GM19351 (cell line): ENCODE measurements at regions not wholly inside any gene's neighbourhood (a gene's known extent, or its start where the extent isn't known, plus 50 kb on each side); places are given as distances from the start of the nearest gene placed in this dataset.

Experiments used
- ATAC-seq: cut with Tn5 transposase; IDR thresholded peaks from one replicate; pipeline ENCODE4 v1.9.1; 2021; ENCODE audit warnings: mild to moderate bottlenecking, moderate library complexity; ENCODE audit not compliant: unreplicated experiment

DNA sequence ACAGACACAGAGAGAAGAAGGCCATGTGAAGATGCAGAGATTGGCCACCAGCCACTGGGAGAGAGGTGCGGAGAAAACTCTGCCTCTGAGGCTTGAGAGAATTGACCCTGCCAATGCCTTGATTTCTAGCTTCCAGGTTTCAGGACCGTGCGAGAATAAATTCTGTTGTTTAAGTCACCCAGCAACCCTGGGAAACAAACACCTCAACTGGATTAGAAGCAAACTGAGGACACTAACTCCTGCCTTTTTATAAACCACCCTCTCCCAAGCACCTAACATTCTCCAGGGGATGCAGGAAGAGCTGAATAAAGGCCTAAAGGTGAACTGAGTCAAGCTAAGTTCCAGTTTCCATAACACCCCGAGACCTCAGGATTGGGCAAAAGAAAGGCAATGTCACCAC, 136.1 kb downstream of the ANKRD60 start:
- no peak for ATAC-seq

DNA sequence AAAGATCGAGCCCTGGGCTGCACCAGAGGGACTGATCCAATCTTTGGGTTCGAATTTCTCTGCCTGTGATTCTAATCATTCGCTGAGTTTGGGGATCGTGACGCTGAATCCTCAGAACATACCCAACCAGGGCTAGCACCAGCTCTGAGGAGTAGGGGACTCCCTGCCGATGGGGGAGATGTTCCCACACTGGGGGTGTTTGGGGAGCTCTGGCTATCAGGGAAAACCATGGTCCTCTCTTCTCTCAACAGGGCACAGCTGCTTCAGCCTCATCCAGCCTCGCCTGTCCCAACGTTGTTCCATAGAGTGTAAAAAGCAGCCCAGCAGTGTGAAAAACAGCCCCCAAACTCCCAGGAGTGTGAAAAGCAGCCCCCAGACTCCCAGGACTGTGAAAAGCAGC, 136.6 kb downstream of the ANKRD60 start:
- ATAC-seq, result no peak

DNA sequence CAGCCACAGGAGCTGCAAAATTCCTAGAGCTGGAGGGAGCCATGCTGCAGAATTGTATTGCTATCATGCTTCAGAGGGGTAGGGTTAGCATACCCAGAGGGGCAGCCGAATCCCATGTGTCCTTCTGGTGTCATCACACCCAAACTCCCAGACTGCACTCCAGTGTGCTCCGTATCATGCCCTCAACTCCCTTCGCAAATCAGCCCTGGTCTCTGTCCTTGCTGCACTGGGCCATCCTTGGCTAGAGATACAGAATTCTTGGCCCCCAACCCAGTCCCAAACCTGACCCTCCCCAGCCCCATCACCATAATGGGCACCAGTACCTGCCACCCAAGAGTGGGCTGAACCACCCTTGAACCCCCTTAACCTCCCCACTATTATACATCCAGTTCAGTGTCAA, 138.3 kb downstream of the ANKRD60 start:
- no peak for ATAC-seq

DNA sequence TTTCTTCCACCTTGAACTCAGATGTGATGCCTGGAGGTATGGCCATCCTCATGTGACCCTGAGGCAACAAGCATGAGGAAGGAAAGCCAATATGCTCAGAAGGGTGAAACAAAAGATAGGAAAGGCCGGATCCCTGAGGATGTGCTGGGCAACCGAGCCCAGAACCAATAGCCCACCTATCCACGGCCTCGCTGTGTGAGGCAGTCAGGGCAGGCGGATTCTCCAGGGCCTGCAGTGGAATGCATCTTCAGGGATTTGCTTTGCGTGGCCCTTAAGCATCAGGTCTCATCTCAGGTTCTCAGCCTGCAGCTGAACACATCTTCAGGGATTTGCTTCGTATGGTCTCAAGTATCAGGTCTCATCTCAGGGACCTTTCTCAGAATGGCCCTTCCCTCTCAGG, 139.8 kb downstream of the ANKRD60 start:
- ATAC-seq, result no peak

DNA sequence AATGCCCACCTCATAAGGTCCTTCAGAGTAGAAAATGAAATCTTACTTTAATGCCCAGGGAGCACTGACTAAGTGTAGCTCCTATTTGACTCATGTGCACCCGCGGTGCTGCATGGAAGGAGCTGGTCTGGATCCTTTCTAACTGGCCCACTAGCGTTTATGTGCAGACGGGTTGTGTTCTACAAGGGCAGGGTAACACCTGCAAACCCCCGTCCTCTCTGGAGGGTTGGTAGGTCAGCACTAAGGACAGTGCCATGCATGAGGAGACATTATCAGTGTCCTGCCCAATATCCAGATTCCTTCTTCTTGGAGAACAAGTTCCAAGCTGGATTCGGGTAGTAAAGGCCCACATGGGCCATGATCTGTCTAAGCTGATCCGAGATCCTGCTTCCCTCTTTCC, 140.3 kb downstream of the ANKRD60 start:
- no peak for ATAC-seq

DNA sequence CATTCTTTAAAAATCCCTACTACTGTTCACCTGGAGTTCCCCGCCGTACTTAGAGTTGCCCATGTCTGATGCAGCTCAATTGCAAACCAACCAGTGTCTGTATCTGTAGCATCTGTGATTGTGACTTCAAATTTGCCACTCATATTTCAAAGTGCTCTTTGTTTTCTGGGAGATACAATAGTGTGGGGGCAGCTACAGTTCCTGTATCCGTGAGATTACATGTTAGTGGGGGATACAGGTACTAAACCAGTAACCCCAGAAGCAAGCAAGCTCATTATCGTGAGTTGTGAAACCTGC, 140.9 kb downstream of the ANKRD60 start:
- no peak for ATAC-seq

DNA sequence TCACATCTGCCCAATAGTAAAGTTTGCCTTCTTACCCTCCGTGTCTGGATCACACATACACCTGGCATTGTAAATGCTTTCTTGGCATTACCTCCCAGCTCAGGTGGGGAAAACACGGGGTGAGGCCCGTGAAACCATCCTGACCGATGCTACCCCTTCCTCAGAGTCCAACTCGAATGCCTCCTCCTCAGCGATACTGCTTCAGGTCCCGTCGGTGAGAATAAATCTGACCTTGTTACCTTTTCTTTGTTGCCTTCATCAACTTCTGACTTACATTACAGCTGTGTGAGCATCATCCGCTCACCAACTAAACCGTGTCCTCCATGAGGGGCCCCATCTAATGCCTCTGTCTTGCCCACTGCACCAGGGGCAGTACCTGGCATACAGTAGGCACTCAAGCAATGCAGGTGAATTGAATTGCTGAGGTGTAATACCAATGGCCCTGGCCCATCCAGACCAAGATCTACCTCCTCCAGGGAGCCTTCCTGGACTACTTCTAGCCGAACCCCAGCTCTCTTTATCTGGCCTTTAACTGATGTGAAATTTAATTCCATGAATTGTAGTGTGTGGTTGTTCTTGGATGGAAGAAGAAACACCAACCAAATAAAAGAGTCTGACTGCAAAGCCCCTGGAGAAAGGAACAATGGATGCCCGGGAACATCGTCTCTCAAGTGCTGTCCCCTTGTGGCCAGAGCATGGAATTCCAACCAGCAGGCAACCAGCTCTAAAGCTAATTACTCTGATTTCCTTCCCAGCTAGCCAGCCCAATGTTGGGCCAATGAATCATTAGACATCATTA, 141.5 kb downstream of the ANKRD60 start:
- ATAC-seq, result no peak

DNA sequence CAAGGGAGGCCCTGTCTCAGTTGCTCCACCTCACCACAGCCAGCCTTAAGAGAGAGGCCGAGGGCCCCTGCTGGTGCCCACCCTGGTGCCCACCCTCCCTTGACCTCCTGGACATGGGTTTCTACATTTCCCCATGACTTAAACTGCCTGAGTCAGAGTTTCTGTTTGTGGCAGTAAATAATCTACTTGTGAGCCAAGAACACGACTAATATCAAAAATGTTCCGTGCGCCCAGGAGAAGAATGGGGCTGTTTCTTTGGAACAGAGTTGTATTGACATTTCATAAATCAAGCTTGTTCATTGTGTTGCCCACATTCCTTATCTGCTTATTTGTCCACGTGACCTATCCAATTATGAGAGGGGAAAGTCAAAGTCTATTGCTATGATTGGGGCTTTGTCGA, 143.5 kb downstream of the ANKRD60 start:
- ATAC-seq, result no peak

DNA sequence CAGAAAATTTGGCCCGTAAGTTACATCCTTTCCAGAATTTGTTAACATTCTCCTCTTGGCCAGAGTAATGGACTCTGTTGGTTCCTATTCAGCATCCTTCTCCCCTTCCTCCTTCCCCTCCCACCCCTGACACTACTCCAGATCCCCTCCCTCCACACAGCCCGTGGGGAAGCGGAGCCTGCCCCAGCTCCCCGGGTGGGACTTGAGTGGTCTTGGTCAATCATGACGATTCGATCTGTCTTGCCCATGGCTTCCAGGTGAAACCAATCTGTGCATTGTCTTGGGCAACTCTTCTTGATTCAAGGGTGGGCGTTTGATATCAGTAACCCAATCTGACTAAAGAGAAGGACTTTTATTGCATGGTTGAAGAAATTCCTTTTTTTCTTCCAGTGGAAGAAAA, 143.9 kb downstream of the ANKRD60 start:
- no peak for ATAC-seq

DNA sequence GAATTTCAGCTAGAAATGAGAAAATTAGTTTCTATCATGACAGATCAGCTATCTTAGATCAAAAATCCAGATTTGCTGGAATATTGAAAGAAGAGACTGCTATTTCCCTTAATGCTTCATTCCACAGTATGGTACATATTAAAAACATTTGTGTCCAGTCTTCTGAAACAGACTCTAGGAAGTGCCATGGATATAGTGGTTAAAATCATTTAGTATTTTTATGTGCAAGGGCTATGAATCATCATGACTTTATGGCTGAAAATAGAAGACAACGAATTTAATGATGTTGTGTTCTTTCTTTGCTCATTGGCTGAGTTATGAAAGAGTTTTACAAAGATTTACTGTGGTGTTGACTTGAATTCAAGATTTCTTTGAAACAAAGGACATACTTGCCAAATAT, 146.6 kb downstream of the ANKRD60 start:
- ATAC-seq, result no peak

DNA sequence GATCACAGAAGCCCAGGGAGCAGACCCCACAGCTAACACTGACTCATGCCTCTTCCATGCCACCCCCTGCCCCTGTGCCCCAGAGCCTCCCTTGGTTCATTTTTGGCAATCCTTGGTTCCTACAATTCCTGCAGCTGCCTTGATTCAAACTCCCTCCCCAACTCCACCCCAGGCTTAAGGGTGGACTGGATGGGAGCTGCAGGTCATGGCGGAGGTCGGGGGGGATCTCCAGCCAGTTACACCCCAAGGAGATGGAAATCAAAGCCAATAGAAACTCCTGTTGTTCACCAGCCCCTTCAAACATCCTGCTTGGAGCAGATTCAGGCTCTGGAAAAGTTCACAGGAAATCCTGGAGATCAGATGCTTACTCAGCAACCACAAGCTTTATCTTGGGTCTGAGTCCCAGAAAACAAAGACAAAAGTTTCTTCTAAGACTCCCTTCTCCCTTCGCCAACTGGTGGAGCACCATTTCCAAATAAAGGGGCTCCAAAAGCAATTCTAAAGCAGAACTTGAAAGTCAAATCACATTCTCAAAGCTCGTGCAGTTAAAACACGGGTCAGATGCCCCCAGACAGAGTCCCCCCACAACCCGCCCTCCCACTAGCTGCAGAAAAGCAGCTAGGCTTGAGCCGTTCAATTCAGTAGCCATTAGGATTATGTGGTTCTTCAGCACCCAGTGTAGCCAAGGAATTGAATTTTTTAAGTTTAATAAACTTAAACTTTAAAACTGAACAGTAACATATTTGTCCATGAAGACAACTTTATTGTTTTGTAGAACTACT, 149.5 kb downstream of the ANKRD60 start:
- ATAC-seq, result no peak

DNA sequence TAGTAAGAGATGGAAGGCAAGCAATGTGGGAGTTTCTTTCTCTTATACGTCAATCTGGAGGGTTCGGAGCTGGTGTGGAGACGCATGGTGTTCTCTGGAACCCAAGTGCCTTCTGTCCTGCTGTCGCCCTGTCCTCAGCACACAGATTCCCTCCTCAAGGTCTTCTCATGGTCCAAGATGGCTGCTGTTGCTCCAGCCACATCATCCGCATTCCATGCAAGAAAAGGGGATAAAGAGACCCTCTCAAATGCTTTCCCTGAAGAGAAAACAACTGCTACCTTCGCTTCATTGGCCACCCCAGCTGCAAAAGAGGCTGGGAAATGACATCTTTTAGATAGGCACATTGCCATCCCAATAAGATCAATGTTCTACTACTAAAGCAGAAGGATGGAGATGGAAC, 151.2 kb downstream of the ANKRD60 start:
- ATAC-seq, result no peak

DNA sequence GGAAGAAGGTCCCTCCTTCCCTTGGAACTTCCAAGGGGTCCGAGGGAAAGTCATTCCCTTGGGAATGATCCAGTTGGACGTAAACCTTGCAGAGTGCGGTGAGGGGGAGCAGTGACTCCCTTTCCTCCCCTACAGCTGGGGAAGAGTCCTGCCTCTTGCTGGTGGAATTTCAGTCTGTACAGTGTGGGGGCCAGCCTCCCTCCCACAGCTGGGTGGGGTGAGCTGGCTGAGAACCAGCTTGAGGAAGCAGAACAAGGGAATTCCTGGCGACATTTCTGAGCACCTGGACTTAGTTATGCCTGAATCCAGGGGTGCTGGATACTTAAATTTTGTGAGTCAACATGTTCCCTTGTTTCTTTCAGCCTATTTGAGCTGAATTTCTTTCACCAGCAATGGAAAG, 152.0 kb downstream of the ANKRD60 start:
- ATAC-seq, result no peak

DNA sequence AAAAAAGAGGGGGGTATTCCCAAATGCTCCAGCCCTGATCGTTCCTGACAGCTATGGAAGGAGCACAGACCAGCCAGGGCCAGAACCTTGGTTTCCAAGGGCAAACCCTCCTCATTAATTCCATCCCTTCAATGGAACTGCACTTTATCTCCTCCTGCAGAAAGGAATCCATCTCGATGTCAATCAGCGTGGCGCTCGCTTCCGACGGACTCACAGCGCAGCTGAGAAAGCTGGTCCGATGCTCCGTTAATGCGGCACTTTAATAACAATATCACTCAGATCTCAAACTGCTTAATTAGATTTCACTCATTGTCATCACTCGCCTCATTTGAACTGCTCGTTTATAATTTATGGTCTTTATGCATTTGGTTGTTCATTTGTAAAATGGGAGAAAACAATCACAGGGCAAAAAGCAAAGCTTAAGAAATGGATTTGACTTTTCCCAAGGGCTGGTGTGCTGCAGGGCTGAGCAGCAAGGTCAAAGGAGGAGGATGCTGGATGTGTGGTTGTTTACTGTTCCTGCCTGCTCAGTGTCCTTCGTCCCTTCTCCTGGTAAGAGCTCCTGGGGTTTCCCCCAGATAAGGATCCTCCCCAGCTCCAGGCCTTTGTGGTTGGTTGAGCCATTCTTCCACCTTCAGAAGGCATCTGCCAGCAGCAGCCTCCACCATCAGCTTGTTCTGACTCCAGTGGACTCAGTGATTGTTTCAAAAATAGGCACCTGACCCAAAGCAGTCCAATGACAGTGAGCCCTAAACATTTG, 152.7 kb downstream of the ANKRD60 start:
- ATAC-seq, result no peak

DNA sequence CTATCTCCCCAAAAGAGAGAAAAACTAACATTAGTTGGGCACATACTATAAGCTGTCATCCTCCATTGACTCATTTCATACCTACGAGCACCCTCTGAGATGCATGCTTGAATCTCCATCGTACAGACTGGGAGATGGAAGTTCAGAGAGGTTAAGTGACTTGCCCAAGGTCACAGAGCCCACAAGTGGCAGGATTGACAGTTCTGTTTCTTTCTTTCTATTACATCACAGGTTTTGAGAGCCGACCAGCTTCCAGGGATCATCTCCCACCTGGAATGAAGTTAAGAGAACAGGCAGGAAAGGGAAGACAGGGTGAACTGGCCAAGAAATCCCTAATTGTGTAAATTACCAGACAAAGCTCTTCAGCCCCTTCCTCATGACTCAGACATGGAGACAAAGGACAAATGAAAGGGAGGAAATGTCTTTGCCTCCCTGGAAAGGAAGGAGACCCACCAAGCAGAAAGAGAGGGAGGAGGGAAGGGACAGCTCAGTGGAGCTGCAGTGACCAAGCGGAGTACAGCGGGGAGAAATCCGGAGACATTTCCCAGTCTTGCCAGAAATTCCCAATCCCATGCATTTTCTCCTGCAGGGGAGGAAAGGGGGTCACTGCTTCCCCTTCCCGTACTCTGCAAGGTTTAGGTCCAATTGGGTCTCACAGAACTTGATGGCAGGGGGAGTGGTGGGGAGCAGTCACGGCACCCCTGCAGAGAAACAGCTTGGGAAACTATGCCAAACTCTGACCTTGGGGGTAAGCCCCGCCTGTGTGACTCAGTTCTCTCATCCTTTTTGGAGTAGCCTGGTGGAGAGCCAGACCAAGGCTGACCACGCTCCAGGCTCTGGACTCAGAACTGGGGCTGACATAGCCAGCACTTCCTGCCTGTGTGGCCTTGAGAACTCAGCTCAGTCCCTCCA, 154.3 kb downstream of the ANKRD60 start:
- no peak for ATAC-seq

DNA sequence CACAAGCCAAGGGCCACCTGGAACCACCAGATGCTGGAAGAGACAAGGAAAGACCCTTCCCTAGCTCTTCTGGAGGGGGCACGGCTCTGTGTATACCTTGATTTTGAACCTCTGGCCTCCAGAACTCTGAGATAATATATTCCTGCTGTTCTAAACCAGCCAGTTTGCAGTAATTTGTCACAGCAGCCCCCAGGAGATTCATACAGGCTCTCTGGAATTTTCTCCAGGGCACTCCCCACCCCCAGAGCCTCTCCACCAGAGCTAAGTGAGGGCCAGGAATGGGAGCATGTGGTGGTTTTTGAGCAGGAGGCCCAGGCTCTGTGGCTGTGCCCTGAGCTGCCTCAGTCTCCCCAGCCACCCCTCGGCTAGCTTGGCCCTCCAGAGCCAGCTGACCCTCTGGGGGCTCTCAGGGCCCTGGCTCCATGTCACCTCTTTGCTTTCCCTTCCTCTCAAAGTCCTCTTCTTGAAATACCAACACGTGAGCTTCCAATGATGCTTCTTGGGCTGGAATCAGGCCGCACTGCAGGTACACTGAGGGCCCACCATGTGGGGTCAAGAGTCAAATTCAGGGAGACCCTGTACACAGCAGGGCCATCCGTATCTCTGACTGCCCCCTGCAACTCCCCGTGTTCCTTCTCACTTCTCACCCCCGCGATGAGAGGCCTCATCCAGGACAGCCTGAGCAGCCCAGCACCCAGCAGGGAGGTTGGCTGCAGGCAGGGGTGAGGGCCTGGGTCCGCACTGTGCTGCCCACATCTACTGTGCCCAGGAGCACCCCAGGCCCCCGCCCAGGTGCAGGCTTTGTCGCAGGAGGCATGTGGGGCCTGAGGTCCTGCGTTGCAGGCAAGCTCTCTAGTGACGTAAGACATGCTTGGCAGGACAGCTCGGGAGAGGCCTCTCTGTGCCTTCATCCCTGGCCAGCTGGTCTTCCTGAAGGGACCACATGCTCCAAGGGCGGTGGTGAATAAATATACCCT, 155.5 kb downstream of the ANKRD60 start:
- ATAC-seq, result no peak

DNA sequence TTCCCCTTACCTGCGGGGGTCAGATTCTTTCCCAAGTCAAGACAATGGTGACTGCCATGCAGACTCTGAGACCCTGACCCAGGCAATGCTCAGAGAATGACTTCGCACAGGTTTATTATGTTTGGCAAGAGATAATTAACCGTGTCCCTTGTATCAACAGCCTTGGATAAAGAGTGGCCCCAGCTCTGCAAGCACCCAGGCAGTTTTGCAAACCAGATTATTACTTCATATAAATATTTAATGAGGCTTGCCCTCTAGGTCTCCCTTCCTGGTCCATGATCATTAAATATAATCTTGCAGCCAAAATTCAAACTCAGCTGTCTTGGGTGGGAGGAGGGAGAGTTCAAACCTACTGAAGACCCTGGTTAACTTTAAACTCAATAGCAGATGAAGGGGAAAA, 156.5 kb downstream of the ANKRD60 start:
- ATAC-seq, result no peak

DNA sequence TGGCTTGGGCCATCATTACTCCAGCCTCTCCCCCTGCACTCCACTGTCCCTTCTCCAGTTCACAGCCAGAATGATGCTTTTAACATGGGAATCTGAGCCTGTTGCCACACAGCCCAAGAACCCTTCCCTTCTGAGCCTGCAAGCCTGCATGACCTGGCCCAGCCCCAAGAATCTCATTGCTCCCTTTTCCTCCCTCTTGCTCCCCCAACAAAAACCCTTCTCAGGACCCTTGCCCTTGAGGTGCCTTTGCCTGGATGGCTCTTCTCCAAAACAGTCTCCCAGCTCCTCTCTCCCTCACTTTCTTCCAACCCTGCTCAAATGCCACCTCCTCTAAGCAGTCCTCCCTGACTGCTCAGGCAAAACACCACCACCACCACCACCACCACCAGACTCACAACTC, 157.2 kb downstream of the ANKRD60 start:
- no peak for ATAC-seq

DNA sequence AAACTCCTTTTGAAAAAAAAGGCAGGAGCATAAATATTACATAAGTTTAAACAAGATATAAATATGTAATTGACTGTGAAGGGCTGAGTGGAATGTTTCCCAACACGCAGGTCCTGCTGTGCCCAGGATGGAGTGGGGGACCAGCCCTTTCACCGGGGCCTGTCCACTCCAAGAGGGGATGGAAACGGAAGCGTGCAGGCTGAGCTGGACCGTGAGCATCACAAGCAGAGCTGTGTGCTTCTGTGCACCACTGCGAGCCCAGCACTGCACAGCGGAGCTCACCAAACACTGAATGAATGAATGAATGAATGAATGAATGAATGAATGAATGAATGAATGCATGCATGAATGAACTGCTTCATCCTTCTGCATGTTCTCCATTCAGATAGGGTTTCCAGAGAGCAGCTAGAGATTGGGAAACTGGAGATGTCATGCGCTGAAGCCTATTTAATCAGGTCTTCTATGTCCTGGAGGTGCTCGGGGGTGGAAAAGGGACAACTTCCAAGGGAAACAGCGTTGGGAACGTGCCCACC, 157.7 kb downstream of the ANKRD60 start:
- ATAC-seq, result no peak
